Colonic mucosa (tissue), 4 donors: ENCODE measurements at regions not wholly inside any gene's neighbourhood (a gene's known extent, or its start where the extent isn't known, plus 50 kb on each side); places are given as distances from the start of the nearest gene placed in this dataset.

Source experiments
- DNase-seq: peaks from one replicate; pipeline ENCODE4 v3.0.0-alpha.2; 2020
- H3K27ac ChIP-seq: fragments of 200-600 bp; one replicate; pipeline ENCODE4 v1.8.0; 2021
- H3K27me3 ChIP-seq: fragments of 200-600 bp; one replicate; pipeline ENCODE4 v1.8.0; 2021
- H3K36me3 ChIP-seq: fragments of 200-600 bp; one replicate; pipeline ENCODE4 v1.8.0; 2021
- H3K4me1 ChIP-seq: fragments of 200-600 bp; one replicate; pipeline ENCODE4 v1.8.0; 2021; ENCODE audit warnings: mild to moderate bottlenecking
- H3K4me3 ChIP-seq: fragments of 200-600 bp; one replicate; pipeline ENCODE4 v1.8.0; 2021
- H3K9ac ChIP-seq, 2 donors: one replicate each; pipeline ENCODE4 v1.7.0; 2013; ENCODE audit warnings: control low read depth in 2 of 2, low read depth in 2 of 2, low read length in 2 of 2
- H3K9me3 ChIP-seq: fragments of 200-600 bp; one replicate; pipeline ENCODE4 v1.8.0; 2021
- CTCF ChIP-seq: fragments of 200-600 bp; IDR thresholded peaks from one replicate; pipeline ENCODE4 v1.8.0; 2022; ENCODE audit warnings: antibody characterized with exemption, mild to moderate bottlenecking
- intact Hi-C: fragments of 100-400 bp; cut with DNase I; formaldehyde crosslinking; loops from one replicate; pipeline ENCODE4 v1.14.1; 2022
- donor health status: healthy.
- donor health status: DM: no; HTN: no; CAD: no.
- donor health status: DM: no; HTN: no; CAD: no.

GRCh38 chr7:52753855-52754254 is 281.6 kb upstream of the POM121L12 start:
- DNase-seq: no peak
- H3K36me3 ChIP-seq: no peaks in the 10 kb centered on the region
- H3K27me3 ChIP-seq: no peaks in the 10 kb centered on the region
- no peak overlapping the region for H3K4me3 ChIP-seq
- no peak overlapping the region for H3K9ac ChIP-seq
- no peak overlapping the region for H3K27ac ChIP-seq
- intact Hi-C loops: no loop called here
- H3K9me3 ChIP-seq: no peaks in the 10 kb centered on the region
- TF ChIP-seq CTCF: no peak
- no peaks in the 10 kb centered on the region for H3K4me1 ChIP-seq

- no peak for TF ChIP-seq CTCF
- no peak overlapping the region for H3K9ac ChIP-seq
- no peaks in the 10 kb centered on the region for H3K36me3 ChIP-seq
- no peak overlapping the region for H3K4me3 ChIP-seq
- no peak overlapping the region for H3K27ac ChIP-seq
- no peaks in the 10 kb centered on the region for H3K27me3 ChIP-seq
- intact Hi-C loops: no loop called here
- DNase-seq: no peak
- H3K9me3 ChIP-seq: no peaks in the 10 kb centered on the region
- H3K4me1 ChIP-seq: no peaks in the 10 kb centered on the region
These were observed 282.5 kb upstream of the POM121L12 start for GRCh38 chr7:52752891-52753290.

DNA sequence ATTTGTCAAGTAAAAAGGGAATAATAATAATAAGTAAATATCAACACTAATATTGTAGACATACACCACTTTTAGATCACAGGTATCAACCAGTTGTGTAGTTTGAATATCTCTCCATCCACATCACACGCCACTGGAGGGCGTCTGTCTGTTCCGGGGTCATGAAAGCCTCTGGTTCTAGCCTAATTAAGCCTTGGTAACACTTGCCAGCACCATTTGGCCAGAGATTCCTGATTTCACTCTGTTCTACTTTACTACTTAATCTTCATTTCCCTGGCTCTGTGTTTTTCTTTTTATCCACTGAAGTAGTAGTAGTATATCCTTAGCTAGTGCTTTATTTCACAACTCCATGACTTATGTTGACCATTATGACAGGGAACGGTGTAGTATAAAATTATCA is 285.6 kb upstream of the POM121L12 start:
- Histone ChIP-seq H3K9ac (no peak overlapping the region), H3K36me3 (no peaks in the 10 kb centered on the region), H3K4me1 (no peaks in the 10 kb centered on the region), H3K9me3 (no peaks in the 10 kb centered on the region), H3K27me3 (no peaks in the 10 kb centered on the region), H3K27ac (no peak overlapping the region), H3K4me3 (no peak overlapping the region)
- DNase-seq: no peak
- intact Hi-C loops: no loop called here
- no peak for TF ChIP-seq CTCF

DNA sequence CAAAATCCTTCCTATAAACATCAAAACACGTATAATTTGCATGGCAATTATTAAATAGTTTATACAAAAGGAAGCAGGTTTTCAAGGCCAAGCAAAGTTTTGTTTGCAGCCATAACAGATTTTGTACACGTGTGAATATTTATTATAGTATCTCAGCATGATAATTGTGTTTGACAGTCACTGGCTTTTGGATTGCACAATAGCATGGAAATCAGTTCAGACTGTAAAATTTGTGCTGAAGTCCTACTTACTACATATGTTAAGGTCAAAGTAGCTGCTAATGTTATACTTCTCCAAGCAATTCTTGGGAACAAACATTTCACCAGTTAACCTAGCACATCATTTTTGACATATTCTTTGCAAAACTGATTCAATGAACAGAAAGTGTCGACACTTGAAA is 287.6 kb upstream of the POM121L12 start:
- no peak for DNase-seq
- no peak for TF ChIP-seq CTCF
- Histone ChIP-seq H3K27ac (no peak overlapping the region), H3K36me3 (no peaks in the 10 kb centered on the region), H3K9me3 (no peaks in the 10 kb centered on the region), H3K4me1 (no peaks in the 10 kb centered on the region), H3K27me3 (no peaks in the 10 kb centered on the region), H3K9ac (no peak overlapping the region), H3K4me3 (no peak overlapping the region)
- intact Hi-C loops: no loop called here

GRCh38 chr7:52741670-52742290 is 293.7 kb upstream of the POM121L12 start:
- intact Hi-C loops: no loop called here
- Histone ChIP-seq H3K27ac (no peak overlapping the region), H3K27me3 (no peaks in the 10 kb centered on the region)

More at GRCh38 chr7:52741670-52742290, 293.7 kb upstream of the POM121L12 start:
- H3K9me3 ChIP-seq: no peaks in the 10 kb centered on the region
- no peaks in the 10 kb centered on the region for H3K4me1 ChIP-seq
- H3K9ac ChIP-seq: no peak overlapping the region
- TF ChIP-seq CTCF: no peak
- H3K36me3 ChIP-seq: no peaks in the 10 kb centered on the region
- no peak for DNase-seq
- no peak overlapping the region for H3K4me3 ChIP-seq
